ENCODE measurements at regions not wholly inside any gene's neighbourhood (a gene's known extent, or its start where the extent isn't known, plus 50 kb on each side); places are given as distances from the start of the nearest gene placed in this dataset.
"Not testable (repeated sequence)": the region's sequence is repeated elsewhere in the genome, so short reads cannot be mapped to it uniquely, and the experiment has no call there.

GRCh38 chr13:93029536-93029935, 197.1 kb upstream of the GPC6 start:
- H3K4me3 Mint-ChIP-seq = no peak overlapping the region
- H3K9me3 Mint-ChIP-seq (ENCODE audit: insufficient read depth) = no peaks in the 10 kb centered on the region
- H3K27me3 Mint-ChIP-seq (ENCODE audit: low read depth) = no peaks in the 10 kb centered on the region
- H3K27ac Mint-ChIP-seq = no peak overlapping the region
- no peaks in the 10 kb centered on the region for H3K36me3 Mint-ChIP-seq (ENCODE audit: low read depth)
- ChIA-PET CTCF (no interaction called here), POLR2A (no interaction called here)
- no peaks in the 10 kb centered on the region for H3K4me1 Mint-ChIP-seq (ENCODE audit: low read depth)
- DNase-seq = no peak
- ATAC-seq = no peak

- ChIA-PET POLR2A (no interaction called here), CTCF (no interaction called here)
- H3K4me3 Mint-ChIP-seq = no peak overlapping the region
- H3K27me3 Mint-ChIP-seq (ENCODE audit: low read depth) = no peaks in the 10 kb centered on the region
- DNase-seq (no peak), ATAC-seq (no peak)
- H3K27ac Mint-ChIP-seq = no peak overlapping the region
- no peaks in the 10 kb centered on the region for H3K9me3 Mint-ChIP-seq (ENCODE audit: insufficient read depth)
- H3K36me3 Mint-ChIP-seq (ENCODE audit: low read depth) = no peaks in the 10 kb centered on the region
- H3K4me1 Mint-ChIP-seq (ENCODE audit: low read depth) = no peaks in the 10 kb centered on the region
Observed at GRCh38 chr13:93036380-93036779, 190.2 kb upstream of the GPC6 start.

- DNase-seq = no peak
- no peaks in the 10 kb centered on the region for H3K27me3 Mint-ChIP-seq (ENCODE audit: low read depth)
- no peak overlapping the region for H3K4me3 Mint-ChIP-seq
- no peaks in the 10 kb centered on the region for H3K4me1 Mint-ChIP-seq (ENCODE audit: low read depth)
- H3K36me3 Mint-ChIP-seq (ENCODE audit: low read depth) = no peaks in the 10 kb centered on the region
- no peak overlapping the region for H3K27ac Mint-ChIP-seq
- no peak for ATAC-seq
- H3K9me3 Mint-ChIP-seq (ENCODE audit: insufficient read depth) = no peaks in the 10 kb centered on the region
- ChIA-PET CTCF (no interaction called here), POLR2A (no interaction called here)
Observed at GRCh38 chr13:93037780-93038179, 188.8 kb upstream of the GPC6 start.

GRCh38 chr13:93038187-93038586, 188.4 kb upstream of the GPC6 start:
- Mint-ChIP-seq H3K27ac (no peak overlapping the region), H3K9me3 (ENCODE audit: insufficient read depth) (no peaks in the 10 kb centered on the region), H3K4me3 (no peak overlapping the region), H3K36me3 (ENCODE audit: low read depth) (no peaks in the 10 kb centered on the region), H3K4me1 (ENCODE audit: low read depth) (no peaks in the 10 kb centered on the region), H3K27me3 (ENCODE audit: low read depth) (no peaks in the 10 kb centered on the region)
- DNase-seq (no peak), ATAC-seq (no peak)
- ChIA-PET POLR2A (no interaction called here), CTCF (no interaction called here)

GRCh38 chr13:93039131-93039530, 187.5 kb upstream of the GPC6 start:
- H3K27ac Mint-ChIP-seq = no peak overlapping the region
- H3K9me3 Mint-ChIP-seq (ENCODE audit: insufficient read depth) = no peaks in the 10 kb centered on the region
- H3K36me3 Mint-ChIP-seq (ENCODE audit: low read depth) = no peaks in the 10 kb centered on the region
- ChIA-PET CTCF (no interaction called here), POLR2A (no interaction called here)
- no peaks in the 10 kb centered on the region for H3K4me1 Mint-ChIP-seq (ENCODE audit: low read depth)
- ATAC-seq = no peak
- H3K4me3 Mint-ChIP-seq = no peak overlapping the region
- H3K27me3 Mint-ChIP-seq (ENCODE audit: low read depth) = no peaks in the 10 kb centered on the region
- DNase-seq = no peak

- ATAC-seq = not testable (repeated sequence)
Observed at GRCh38 chr13:93041566-93041965, 185.0 kb upstream of the GPC6 start.

GRCh38 chr13:93045836-93046235, 180.8 kb upstream of the GPC6 start:
- no peaks in the 10 kb centered on the region for H3K27me3 Mint-ChIP-seq (ENCODE audit: low read depth)
- ATAC-seq = no peak
- no peak overlapping the region for H3K4me3 Mint-ChIP-seq
- no peaks in the 10 kb centered on the region for H3K36me3 Mint-ChIP-seq (ENCODE audit: low read depth)
- no peaks in the 10 kb centered on the region for H3K4me1 Mint-ChIP-seq (ENCODE audit: low read depth)
- ChIA-PET POLR2A (no interaction called here), CTCF (no interaction called here)
- DNase-seq = no peak
- peaks cover 4% of the 10 kb centered on the region for H3K9me3 Mint-ChIP-seq (ENCODE audit: insufficient read depth)
- H3K27ac Mint-ChIP-seq = no peak overlapping the region

More at GRCh38 chr13:93041566-93041965, 185.0 kb upstream of the GPC6 start:
- CTCF ChIA-PET; POLR2A ChIA-PET; H3K27ac Mint-ChIP-seq; H3K9me3 Mint-ChIP-seq (ENCODE audit: insufficient read depth); DNase-seq; H3K4me1 Mint-ChIP-seq (ENCODE audit: low read depth); H3K27me3 Mint-ChIP-seq (ENCODE audit: low read depth); H3K4me3 Mint-ChIP-seq; H3K36me3 Mint-ChIP-seq (ENCODE audit: low read depth): not testable (repeated sequence)

- no peak overlapping the region for H3K27ac Mint-ChIP-seq
- ChIA-PET POLR2A (no interaction called here), CTCF (no interaction called here)
- no peaks in the 10 kb centered on the region for H3K4me1 Mint-ChIP-seq (ENCODE audit: low read depth)
- ATAC-seq (no peak), DNase-seq (no peak)
- peaks cover 7% of the 10 kb centered on the region for H3K9me3 Mint-ChIP-seq (ENCODE audit: insufficient read depth)
- H3K4me3 Mint-ChIP-seq = no peak overlapping the region
- H3K36me3 Mint-ChIP-seq (ENCODE audit: low read depth) = no peaks in the 10 kb centered on the region
- H3K27me3 Mint-ChIP-seq (ENCODE audit: low read depth) = no peaks in the 10 kb centered on the region
Observed at GRCh38 chr13:93055233-93055632, 171.4 kb upstream of the GPC6 start.

GRCh38 chr13:93058301-93058700, 168.3 kb upstream of the GPC6 start:
- ChIA-PET POLR2A (no interaction called here), CTCF (no interaction called here)
- H3K4me1 Mint-ChIP-seq (ENCODE audit: low read depth) = no peaks in the 10 kb centered on the region
- no peaks in the 10 kb centered on the region for H3K9me3 Mint-ChIP-seq (ENCODE audit: insufficient read depth)
- no peak overlapping the region for H3K4me3 Mint-ChIP-seq
- H3K27me3 Mint-ChIP-seq (ENCODE audit: low read depth) = no peaks in the 10 kb centered on the region
- DNase-seq (no peak), ATAC-seq (no peak)
- no peaks in the 10 kb centered on the region for H3K36me3 Mint-ChIP-seq (ENCODE audit: low read depth)
- no peak overlapping the region for H3K27ac Mint-ChIP-seq

GRCh38 chr13:93060144-93060543, 166.5 kb upstream of the GPC6 start:
- Mint-ChIP-seq H3K4me1 (ENCODE audit: low read depth) (no peaks in the 10 kb centered on the region), H3K36me3 (ENCODE audit: low read depth) (no peaks in the 10 kb centered on the region), H3K27me3 (ENCODE audit: low read depth) (no peaks in the 10 kb centered on the region), H3K9me3 (ENCODE audit: insufficient read depth) (peaks cover 3% of the 10 kb centered on the region), H3K4me3 (no peak overlapping the region), H3K27ac (no peak overlapping the region)
- no peak for DNase-seq
- no peak for ATAC-seq
- ChIA-PET CTCF (no interaction called here), POLR2A (no interaction called here)

- H3K9me3 Mint-ChIP-seq (ENCODE audit: insufficient read depth) = peaks cover 5% of the 10 kb centered on the region
- ATAC-seq (no peak), DNase-seq (no peak)
- H3K4me3 Mint-ChIP-seq = no peak overlapping the region
- H3K4me1 Mint-ChIP-seq (ENCODE audit: low read depth) = no peaks in the 10 kb centered on the region
- H3K36me3 Mint-ChIP-seq (ENCODE audit: low read depth) = no peaks in the 10 kb centered on the region
- no peak overlapping the region for H3K27ac Mint-ChIP-seq
- CTCF ChIA-PET = no interaction called here
- H3K27me3 Mint-ChIP-seq (ENCODE audit: low read depth) = no peaks in the 10 kb centered on the region
- POLR2A ChIA-PET = no interaction called here
Observed at GRCh38 chr13:93066187-93066586, 160.4 kb upstream of the GPC6 start.

GRCh38 chr13:93079294-93079693, 147.3 kb upstream of the GPC6 start:
- ChIA-PET POLR2A (no interaction called here), CTCF (no interaction called here)
- Mint-ChIP-seq H3K36me3 (ENCODE audit: low read depth) (no peaks in the 10 kb centered on the region), H3K27ac (no peak overlapping the region), H3K4me3 (no peak overlapping the region), H3K27me3 (ENCODE audit: low read depth) (no peaks in the 10 kb centered on the region), H3K9me3 (ENCODE audit: insufficient read depth) (no peaks in the 10 kb centered on the region), H3K4me1 (ENCODE audit: low read depth) (no peaks in the 10 kb centered on the region)
- ATAC-seq = no peak
- no peak for DNase-seq

GRCh38 chr13:93080166-93080565, 146.4 kb upstream of the GPC6 start:
- ATAC-seq = no peak
- Mint-ChIP-seq H3K4me3 (no peak overlapping the region), H3K4me1 (ENCODE audit: low read depth) (no peaks in the 10 kb centered on the region), H3K36me3 (ENCODE audit: low read depth) (no peaks in the 10 kb centered on the region), H3K27me3 (ENCODE audit: low read depth) (no peaks in the 10 kb centered on the region), H3K27ac (no peak overlapping the region), H3K9me3 (ENCODE audit: insufficient read depth) (no peaks in the 10 kb centered on the region)
- POLR2A ChIA-PET = no interaction called here
- CTCF ChIA-PET = no interaction called here
- no peak for DNase-seq

GRCh38 chr13:93080587-93080986, 146.0 kb upstream of the GPC6 start:
- no peak for ATAC-seq
- H3K4me1 Mint-ChIP-seq (ENCODE audit: low read depth) = no peaks in the 10 kb centered on the region
- POLR2A ChIA-PET = no interaction called here
- H3K36me3 Mint-ChIP-seq (ENCODE audit: low read depth) = no peaks in the 10 kb centered on the region
- no peaks in the 10 kb centered on the region for H3K9me3 Mint-ChIP-seq (ENCODE audit: insufficient read depth)
- no peak for DNase-seq
- CTCF ChIA-PET = no interaction called here
- no peak overlapping the region for H3K4me3 Mint-ChIP-seq
- no peaks in the 10 kb centered on the region for H3K27me3 Mint-ChIP-seq (ENCODE audit: low read depth)
- H3K27ac Mint-ChIP-seq = no peak overlapping the region

Data from activated CD8-positive, alpha-beta T cell treated with anti-CD3 and anti-CD28 coated beads, Interleukin-2, amount 10 ng/mL, durations not matched to agents 7 days and 5 days (primary cell).